IMR-90 (cell line): ENCODE measurements at regions not wholly inside any gene's neighbourhood (a gene's known extent, or its start where the extent isn't known, plus 50 kb on each side); places are given as distances from the start of the nearest gene placed in this dataset.

Experiments used
- ATAC-seq: fragments of 200-7000 bp; cut with Tn5 transposase; 2 replicates; pipeline ENCODE4 v1.9.1; 2020; ENCODE audit warnings: low read depth, mild to moderate bottlenecking, moderate library complexity
- BruUV-seq: library from RNA; stranded (reverse); fragments of 400-500 nt; replicated peaks from 2 replicates; lab custom pipeline; 2021; lab: Mats Ljungman, UMichigan
- CTCF ChIA-PET: fragments of 300-600 bp; formaldehyde crosslinking; extraction: SDS; loops from one replicate; lab custom pipeline; 2021; ENCODE audit warnings: antibody characterized with exemption; lab: Yijun Ruan, JAX
- POLR2A ChIA-PET: fragments of 300-600 bp; sonication (Branson Sonifier 250); formaldehyde crosslinking; loops from one replicate; lab custom pipeline; 2022; ENCODE audit warnings: antibody characterized with exemption; ENCODE audit not compliant: unreplicated experiment; lab: Charles Lee
- DNase-seq: peaks from one replicate; pipeline ENCODE4 v3.0.0; 2013
- H2AFZ ChIP-seq: replicated peaks from 2 replicates; pipeline ENCODE3; 2013; ENCODE audit warnings: low read length, mild to moderate bottlenecking; ENCODE audit not compliant: poor library complexity
- H2AK5ac ChIP-seq: 2 replicates; pipeline ENCODE4 v1.6.1; 2013; ENCODE audit warnings: low read depth, low read length, inconsistent platforms
- H2AK9ac ChIP-seq: replicated peaks from 2 replicates; pipeline ENCODE3; 2013; ENCODE audit warnings: mild to moderate bottlenecking, low read depth, low read length, moderate library complexity; ENCODE audit not compliant: poor library complexity
- H2BK120ac ChIP-seq: 2 replicates; pipeline ENCODE4 v1.6.1; 2013; ENCODE audit warnings: low read depth, low read length, inconsistent platforms
- H2BK15ac ChIP-seq: 3 replicates; pipeline ENCODE4 v1.6.1; 2013; ENCODE audit warnings: low read depth, low read length, inconsistent platforms
- H2BK20ac ChIP-seq: 2 replicates; pipeline ENCODE4 v1.6.1; 2013; ENCODE audit warnings: low read depth, mild to moderate bottlenecking, inconsistent platforms, low read length, moderate library complexity
- H2BK5ac ChIP-seq: 2 replicates; pipeline ENCODE4 v1.6.1; 2013; ENCODE audit warnings: mild to moderate bottlenecking, low read depth, low read length, inconsistent platforms; ENCODE audit not compliant: poor library complexity, severe bottlenecking
- H3K14ac ChIP-seq: replicated peaks from 2 replicates; pipeline ENCODE4 v1.6.1; 2013; ENCODE audit warnings: low read depth, low read length, inconsistent platforms
- H3K18ac ChIP-seq: 2 replicates; pipeline ENCODE4 v1.6.1; 2013; ENCODE audit warnings: low read depth, low read length, control low read depth
- H3K23ac ChIP-seq: 2 replicates; pipeline ENCODE4 v1.6.1; 2013; ENCODE audit warnings: low read depth, low read length, inconsistent platforms
- H3K27ac ChIP-seq: 2 replicates; pipeline ENCODE4 v1.5.1; 2013; ENCODE audit warnings: mild to moderate bottlenecking, control low read depth, low read length; ENCODE audit not compliant: insufficient read depth
- H3K27me3 ChIP-seq: 2 replicates; pipeline ENCODE4 v1.6.1; 2013; ENCODE audit warnings: low read length; ENCODE audit not compliant: control insufficient read depth, insufficient read depth
- H3K36me3 ChIP-seq: 2 replicates; pipeline ENCODE4 v1.6.1; 2013; ENCODE audit warnings: low read length, mixed read lengths; ENCODE audit not compliant: control insufficient read depth, insufficient read depth
- H3K4ac ChIP-seq: 2 replicates; pipeline ENCODE4 v1.6.1; 2013; ENCODE audit warnings: low read depth, low read length, inconsistent platforms
- H3K4me1 ChIP-seq: 2 replicates; pipeline ENCODE4 v1.6.1; 2013; ENCODE audit warnings: low read length, mixed read lengths; ENCODE audit not compliant: control insufficient read depth, insufficient read depth
- H3K4me2 ChIP-seq: 2 replicates; pipeline ENCODE4 v1.6.1; 2013; ENCODE audit warnings: low read depth, mild to moderate bottlenecking, control low read depth, low read length, moderate library complexity
- H3K4me3 ChIP-seq: 2 replicates; pipeline ENCODE4 v1.5.1; 2013; ENCODE audit warnings: low read depth, mild to moderate bottlenecking, control low read depth, low read length, moderate library complexity; ENCODE audit not compliant: insufficient read depth
- H3K56ac ChIP-seq: 2 replicates; pipeline ENCODE4 v1.6.1; 2013; ENCODE audit warnings: low read length, inconsistent platforms; ENCODE audit not compliant: insufficient read depth; ENCODE audit errors: extremely low read depth
- H3K79me1 ChIP-seq, 2 experiments: 2 replicates each; pipeline ENCODE4 v1.6.1; 2013; ENCODE audit warnings: low read length in 2 of 2, inconsistent platforms in 1 of 2, low read depth in 1 of 2
- H3K9ac ChIP-seq: 2 replicates; pipeline ENCODE4 v1.6.1; 2013; ENCODE audit warnings: low read depth, low read length, control low read depth
- H3K9me1 ChIP-seq: 2 replicates; pipeline ENCODE4 v1.6.1; 2013; ENCODE audit warnings: low read length, inconsistent platforms; ENCODE audit not compliant: insufficient read depth
- H3K9me3 ChIP-seq: 2 replicates; pipeline ENCODE4 v1.6.1; 2013; ENCODE audit warnings: low read length; ENCODE audit not compliant: control insufficient read depth, insufficient read depth
- H4K20me1 ChIP-seq: 2 replicates; pipeline ENCODE4 v1.6.1; 2013; ENCODE audit warnings: low read length, inconsistent platforms; ENCODE audit not compliant: insufficient read depth
- H4K5ac ChIP-seq: 2 replicates; pipeline ENCODE4 v1.6.1; 2013; ENCODE audit warnings: mild to moderate bottlenecking, low read depth, low read length, control low read depth
- H4K8ac ChIP-seq, 2 experiments: 2 replicates each; pipeline ENCODE4 v1.6.1; 2013; ENCODE audit warnings: low read depth in 2 of 2, low read length in 2 of 2, control low read depth in 1 of 2, inconsistent platforms in 1 of 2
- H4K91ac ChIP-seq: 2 replicates; pipeline ENCODE4 v1.6.1; 2013; ENCODE audit warnings: low read depth, low read length, inconsistent platforms; ENCODE audit not compliant: insufficient read depth
- BHLHE40 ChIP-seq: fragments of 150-350 bp; IDR thresholded peaks from 2 replicates; pipeline ENCODE4 v1.6.1; 2016; ENCODE audit warnings: mild to moderate bottlenecking, low read depth, low read length
- ELK1 ChIP-seq: fragments of 150-350 bp; IDR thresholded peaks from 2 replicates; pipeline ENCODE4 v1.6.1; 2016; ENCODE audit warnings: low read depth, mild to moderate bottlenecking, low read length, moderate library complexity, borderline replicate concordance
- MAFK ChIP-seq: IDR thresholded peaks from 2 replicates; pipeline ENCODE4 v1.6.1; 2012; ENCODE audit warnings: low read depth, low read length, improper control_type of control experiment
- WGBS, 2 experiments: methylation state at CpG; one replicate each; pipeline versions ENCODE4 v1.1.5 to v1.1.7; 2013; ENCODE audit warnings: missing lambda C conversion rate in 2 of 2; ENCODE audit not compliant: insufficient read length in 1 of 2; ENCODE audit errors: extremely low coverage in 2 of 2; 5-methylcytosine and 5-hydroxymethylcytosine counted together
- dilution Hi-C: fragments of 300-500 bp; cut with HindIII; formaldehyde crosslinking; loops from one replicate; pipeline ENCODE4 v1.14.3; 2018; ENCODE audit warnings: low sequenced_read_pairs; ENCODE audit not compliant: unreplicated experiment
- in situ Hi-C: fragments of 300-500 bp; cut with MboI; formaldehyde crosslinking; loops from 3 replicates; pipeline ENCODE4 v1.14.3; 2019; ENCODE audit warnings: low sequenced_read_pairs, inconsistent platforms, mixed read lengths
- intact Hi-C: fragments of 100-400 bp; cut with micrococcal nuclease; formaldehyde crosslinking; loops from 2 replicates; pipeline ENCODE4 v1.10.0; 2022

- POLR2A ChIA-PET, result no interaction called here
- Histone ChIP-seq H2BK15ac (no peak overlapping the region), H4K20me1 (no peaks in the 10 kb centered on the region), H2BK5ac (no peak overlapping the region), H3K23ac (no peak overlapping the region), H2BK120ac (no peak overlapping the region), H3K9ac (no peak overlapping the region), H3K9me1 (no peaks in the 10 kb centered on the region), H3K4me2 (no peak overlapping the region), H3K27ac (no peak overlapping the region), H3K4me3 (no peak overlapping the region), H4K8ac (no peak overlapping the region), H2AFZ (no peak overlapping the region), H3K14ac (no peak overlapping the region), H2BK20ac (no peak overlapping the region), H2AK9ac (no peak overlapping the region), H3K9me3 (peaks cover 20% of the 10 kb centered on the region), H4K5ac (no peak overlapping the region), H3K4me1 (no peaks in the 10 kb centered on the region), H2AK5ac (no peak overlapping the region), H3K56ac (no peak overlapping the region), H3K4ac (no peak overlapping the region), H3K79me1 (no peaks in the 10 kb centered on the region), H3K27me3 (no peaks in the 10 kb centered on the region), H4K91ac (no peak overlapping the region), H3K36me3 (no peaks in the 10 kb centered on the region), H3K18ac (no peak overlapping the region)
- in situ Hi-C loops (no loop called here), dilution Hi-C loops (no loop called here), intact Hi-C loops (no loop called here)
- no CpG with 5 or more reads among the region's 18 CpGs for WGBS, 2 experiments
- CTCF ChIA-PET, result no interaction called here
- ATAC-seq (no peak), DNase-seq (no peak)
- TF ChIP-seq BHLHE40 (no peak), ELK1 (no peak), MAFK (no peak)
- BruUV-seq, result no TSS peak
Observed at GRCh38 chr12:103043531-103044486, 86.3 kb downstream of the ASCL1 start.
